ENCODE measurements at regions not wholly inside any gene's neighbourhood (a gene's known extent, or its start where the extent isn't known, plus 50 kb on each side); places are given as distances from the start of the nearest gene placed in this dataset.
A peak's percentile ranks its signal among the peaks of the same experiment; 100 is the strongest.

GRCh38 chr4:138680989-138681604, 334.5 kb upstream of the NOCT start:
- intact Hi-C loops (cut with DNase I) = no loop called here
- peak; percentile 86 for ATAC-seq
- peak; percentile 94 for DNase-seq (ENCODE audit: low spot score)

- DNase-seq (ENCODE audit: low spot score) (no peak), ATAC-seq (no peak)
- intact Hi-C loops (cut with DNase I) = no loop called here
Measured at GRCh38 chr4:138680256-138680655, 335.3 kb upstream of the NOCT start.

- intact Hi-C loops (cut with DNase I) = loop anchor here (10.0 kb wide), 1 partner anchor 1424 kb away; no protein-coding TSS in a partner anchor
- DNase-seq (ENCODE audit: low spot score) = no peak
- peak; percentile 47 for ATAC-seq
Measured at GRCh38 chr4:138678985-138679746, 336.4 kb upstream of the NOCT start.

DNA sequence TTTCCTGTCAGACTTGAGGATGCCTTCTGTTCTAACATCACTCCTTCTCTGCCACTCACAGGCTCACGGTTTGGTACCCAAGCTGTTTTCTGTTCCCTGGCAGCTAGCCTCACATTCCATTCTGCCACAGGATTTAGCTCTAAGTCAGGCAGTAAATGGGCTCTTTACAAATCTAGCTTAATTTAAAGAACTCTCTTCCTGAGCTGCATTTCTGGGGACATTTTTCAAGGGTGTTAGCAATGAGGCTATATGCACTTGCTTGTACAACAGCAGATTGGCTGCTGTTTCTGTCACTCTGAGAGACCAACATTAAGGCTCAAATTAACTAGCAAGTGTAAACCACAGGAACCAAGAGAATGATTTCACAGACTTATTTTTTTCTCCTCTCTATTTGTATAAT, 337.8 kb upstream of the NOCT start:
- no peak for ATAC-seq
- DNase-seq (ENCODE audit: low spot score) = no peak
- intact Hi-C loops (cut with DNase I) = loop anchor here (10.0 kb wide), 1 partner anchor 1423 kb away; no protein-coding TSS in a partner anchor

DNA sequence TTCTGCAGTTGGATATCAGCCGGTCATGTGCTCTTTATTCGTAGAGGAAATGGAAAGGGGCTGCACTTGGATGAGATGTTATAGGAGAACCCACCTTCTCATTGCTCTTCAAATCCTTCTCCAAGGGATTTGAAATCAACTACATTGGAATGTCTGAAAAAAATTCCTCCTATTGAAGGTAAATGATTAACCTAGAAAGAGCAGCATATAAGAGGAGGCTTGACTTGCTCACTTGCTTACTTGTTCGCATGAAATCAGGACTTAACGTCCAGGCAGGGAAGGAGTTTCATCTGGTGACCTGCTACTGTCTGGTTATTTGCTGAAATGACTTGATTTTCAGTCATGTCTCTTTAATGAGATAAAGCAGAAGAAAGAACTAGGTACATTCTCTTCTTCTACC, 338.4 kb upstream of the NOCT start:
- DNase-seq (ENCODE audit: low spot score) = no peak
- no peak for ATAC-seq
- intact Hi-C loops (cut with DNase I) = loop anchor here (10.0 kb wide), 1 partner anchor 1422 kb away; no protein-coding TSS in a partner anchor

- DNase-seq (ENCODE audit: low spot score) = no peak
- ATAC-seq = no peak
- intact Hi-C loops (cut with DNase I) = loop anchor here (10.0 kb wide), 1 partner anchor 1421 kb away; no protein-coding TSS in a partner anchor
Measured at GRCh38 chr4:138675685-138676084, 339.9 kb upstream of the NOCT start.

GRCh38 chr4:138674209-138674608, 341.4 kb upstream of the NOCT start:
- intact Hi-C loops (cut with DNase I) = loop anchor here (10.0 kb wide), 1 partner anchor 1419 kb away; no protein-coding TSS in a partner anchor
- DNase-seq (ENCODE audit: low spot score) (no peak), ATAC-seq (no peak)

DNA sequence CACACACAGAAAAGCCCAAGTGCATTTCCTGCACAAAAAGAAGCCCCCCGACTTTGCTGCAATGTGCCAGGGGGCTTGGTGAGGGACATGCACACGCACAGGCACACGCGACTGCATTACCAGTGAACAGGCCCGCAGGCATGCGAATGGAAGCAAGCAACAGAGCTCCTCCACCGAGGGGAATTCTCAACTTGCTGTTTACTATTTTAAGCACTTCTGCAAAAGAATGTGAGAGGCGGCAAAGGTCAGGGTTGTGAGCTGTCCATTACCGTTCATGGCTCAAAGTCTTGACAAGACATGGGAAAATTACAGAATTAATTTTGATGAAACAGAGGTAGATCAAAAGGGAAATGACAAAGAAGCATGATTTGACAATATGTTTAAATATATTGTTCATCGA, 342.5 kb upstream of the NOCT start:
- ATAC-seq (peak; percentile 31), DNase-seq (ENCODE audit: low spot score) (no peak)
- intact Hi-C loops (cut with DNase I) = loop anchor here (10.0 kb wide), 1 partner anchor 1418 kb away; no protein-coding TSS in a partner anchor

DNA sequence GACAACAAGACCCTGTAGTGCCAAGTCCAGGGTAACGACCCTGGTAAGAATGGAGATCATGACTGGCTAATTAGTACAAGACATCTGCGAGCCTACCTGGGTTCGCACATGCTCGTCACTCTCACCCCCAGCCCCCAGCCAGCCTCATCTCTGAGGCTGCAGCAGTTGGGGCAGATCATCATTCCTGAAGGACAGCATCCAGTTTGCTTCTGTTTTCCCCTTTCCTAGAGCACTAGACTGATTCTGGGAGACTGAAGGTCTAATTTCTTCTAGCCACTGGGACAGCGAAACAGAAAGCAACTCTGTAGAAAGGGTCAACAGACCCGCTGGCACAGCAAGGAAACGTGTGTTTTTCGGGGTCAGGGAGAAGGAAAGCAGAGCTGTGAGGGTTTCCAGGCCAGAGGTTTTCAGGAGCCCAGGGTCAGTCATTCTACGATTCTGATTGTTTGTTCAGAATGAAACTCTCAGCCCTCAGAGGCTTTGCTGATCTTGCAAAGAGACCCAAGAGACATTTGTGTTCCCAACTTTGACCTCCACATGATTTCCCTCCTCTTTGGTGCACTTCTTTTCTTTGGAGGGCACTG, 343.1 kb upstream of the NOCT start:
- intact Hi-C loops (cut with DNase I) = loop anchor here (10.0 kb wide), 1 partner anchor 1418 kb away; no protein-coding TSS in a partner anchor
- DNase-seq (ENCODE audit: low spot score) (no peak), ATAC-seq (peak; percentile 59)

DNA sequence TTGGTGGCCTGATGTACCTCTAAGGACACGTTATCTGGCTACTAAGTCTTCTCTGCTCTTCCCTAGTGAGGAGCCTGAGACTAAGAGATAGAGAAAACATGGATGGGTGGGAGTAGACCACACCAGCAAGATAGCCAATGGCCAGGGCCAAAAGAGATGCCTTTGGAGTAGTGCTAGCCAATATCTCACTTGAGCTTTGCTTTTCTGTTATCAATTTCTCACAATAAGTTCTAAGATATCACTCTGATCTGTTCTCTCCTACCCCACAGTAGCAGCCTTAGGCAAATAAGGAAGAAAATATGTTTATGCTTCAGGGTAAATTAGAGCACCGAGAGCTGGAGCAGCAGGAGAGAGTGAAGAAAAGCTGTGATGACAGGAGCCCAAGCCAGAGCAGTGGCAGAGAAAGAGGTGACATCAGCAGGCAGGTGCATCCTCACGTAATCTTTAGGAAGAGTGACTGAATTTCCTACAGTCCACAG, 343.9 kb upstream of the NOCT start:
- DNase-seq (ENCODE audit: low spot score) = no peak
- ATAC-seq = no peak
- intact Hi-C loops (cut with DNase I) = loop anchor here (10.0 kb wide), 1 partner anchor 1417 kb away; no protein-coding TSS in a partner anchor

GRCh38 chr4:138671106-138671505, 344.5 kb upstream of the NOCT start:
- ATAC-seq = no peak
- DNase-seq (ENCODE audit: low spot score) = no peak
- intact Hi-C loops (cut with DNase I) = loop anchor here (10.0 kb wide), 1 partner anchor 1416 kb away; no protein-coding TSS in a partner anchor

- intact Hi-C loops (cut with DNase I) = loop anchor here (10.0 kb wide), 1 partner anchor 1416 kb away; no protein-coding TSS in a partner anchor
- ATAC-seq = no peak
- DNase-seq (ENCODE audit: low spot score) = no peak
Measured at GRCh38 chr4:138670681-138671080, 344.9 kb upstream of the NOCT start.

GRCh38 chr4:138669479-138670315, 345.9 kb upstream of the NOCT start:
- DNase-seq (ENCODE audit: low spot score) (no peak), ATAC-seq (no peak)
- intact Hi-C loops (cut with DNase I) = loop anchor here (10.0 kb wide), 1 partner anchor 1415 kb away; no protein-coding TSS in a partner anchor

DNA sequence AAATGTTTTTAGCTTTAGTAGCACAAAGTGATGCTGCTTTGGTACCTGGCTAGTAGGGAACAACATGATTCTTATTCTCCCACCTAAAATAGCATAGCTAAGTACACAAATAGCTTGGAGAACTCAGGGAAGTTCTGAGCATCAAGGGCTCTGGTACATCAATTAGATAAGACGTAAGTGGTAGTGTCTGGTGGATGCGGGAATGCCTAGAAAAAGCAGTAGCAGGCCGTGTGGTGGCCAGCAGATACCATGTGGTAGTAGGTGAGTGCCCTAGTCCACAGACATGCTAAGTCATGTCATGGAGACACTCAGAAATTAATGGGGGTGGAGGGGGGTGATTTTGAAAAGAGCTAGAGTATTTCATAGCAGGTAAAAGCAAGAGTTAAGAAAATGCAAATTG, 347.3 kb upstream of the NOCT start:
- intact Hi-C loops (cut with DNase I) = no loop called here
- DNase-seq (ENCODE audit: low spot score) = no peak
- ATAC-seq = no peak

- ATAC-seq (no peak), DNase-seq (ENCODE audit: low spot score) (no peak)
- intact Hi-C loops (cut with DNase I) = no loop called here
Measured at GRCh38 chr4:138666366-138666765, 349.2 kb upstream of the NOCT start.

DNA sequence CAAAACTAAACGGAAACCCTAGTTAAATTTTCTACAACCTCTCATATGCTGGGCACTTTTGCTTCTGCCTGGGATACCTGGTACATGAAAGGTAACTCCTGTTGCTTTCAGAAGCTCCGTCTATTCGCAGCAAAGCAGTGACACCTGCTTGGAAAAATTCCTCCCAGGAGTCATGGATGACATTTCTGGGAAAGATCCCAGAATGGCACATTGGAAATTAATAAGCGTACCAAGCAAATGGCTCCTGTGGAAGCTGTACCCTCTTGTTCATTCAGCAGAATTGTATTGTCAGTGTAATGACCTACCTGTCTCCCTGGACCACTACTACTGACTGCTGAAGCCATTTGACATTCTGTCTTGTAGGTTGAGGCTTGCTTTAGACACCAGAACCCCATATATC, 349.7 kb upstream of the NOCT start:
- ATAC-seq (no peak), DNase-seq (ENCODE audit: low spot score) (no peak)
- intact Hi-C loops (cut with DNase I) = no loop called here

GRCh38 chr4:138663883-138664282, 351.7 kb upstream of the NOCT start:
- ATAC-seq (no peak), DNase-seq (ENCODE audit: low spot score) (no peak)
- intact Hi-C loops (cut with DNase I) = no loop called here

- intact Hi-C loops (cut with DNase I) = no loop called here
- no peak for ATAC-seq
- DNase-seq (ENCODE audit: low spot score) = no peak
Measured at GRCh38 chr4:138659812-138660316, 355.7 kb upstream of the NOCT start.
